Osteoblast (primary cell): ENCODE measurements at regions not wholly inside any gene's neighbourhood (a gene's known extent, or its start where the extent isn't known, plus 50 kb on each side); places are given as distances from the start of the nearest gene placed in this dataset.

ENCODE experiments used
- DNase-seq: peaks from one replicate; pipeline ENCODE4 v3.0.0; 2011; ENCODE audit warnings: low spot score, mixed read lengths; ENCODE audit not compliant: insufficient read length; ENCODE audit errors: missing footprints
- H2AFZ ChIP-seq: 2 replicates; pipeline ENCODE4 v1.6.0; 2011; ENCODE audit warnings: mild to moderate bottlenecking, low read length
- H3K27ac ChIP-seq: 2 replicates; pipeline ENCODE4 v1.5.1; 2011; ENCODE audit warnings: mild to moderate bottlenecking, low read depth, low read length, moderate library complexity
- H3K27me3 ChIP-seq: 2 replicates; pipeline ENCODE4 v1.6.0; 2012; ENCODE audit warnings: mild to moderate bottlenecking, control low read depth, inconsistent platforms, low read length, moderate library complexity; ENCODE audit not compliant: insufficient read depth
- H3K36me3 ChIP-seq: 2 replicates; pipeline ENCODE4 v1.5.1; 2011; ENCODE audit warnings: mild to moderate bottlenecking, low read length, control low read depth, moderate library complexity; ENCODE audit not compliant: insufficient read depth
- H3K4me1 ChIP-seq: 2 replicates; pipeline ENCODE4 v1.5.1; 2011; ENCODE audit warnings: mild to moderate bottlenecking, low read length, control low read depth, moderate library complexity; ENCODE audit not compliant: insufficient read depth
- H3K4me2 ChIP-seq: 2 replicates; pipeline ENCODE4 v1.6.0; 2011; ENCODE audit warnings: mild to moderate bottlenecking, low read length; ENCODE audit not compliant: insufficient read depth
- H3K4me3 ChIP-seq: fragments of 200-600 bp; sonication (generic); 3 replicates; pipeline ENCODE4 v1.5.1; 2012; ENCODE audit warnings: mild to moderate bottlenecking, low read length, inconsistent platforms; ENCODE audit not compliant: insufficient read depth
- H3K79me2 ChIP-seq: 2 replicates; pipeline ENCODE4 v1.6.0; 2012; ENCODE audit warnings: mild to moderate bottlenecking, low read length, control low read depth, inconsistent platforms; ENCODE audit not compliant: insufficient read depth
- H3K9me3 ChIP-seq: 2 replicates; pipeline ENCODE4 v1.5.1; 2011; ENCODE audit warnings: low read depth, low read length, control low read depth
- H4K20me1 ChIP-seq: 2 replicates; pipeline ENCODE4 v1.6.0; 2012; ENCODE audit warnings: mild to moderate bottlenecking, low read length, control low read depth; ENCODE audit not compliant: insufficient read depth
- CTCF ChIP-seq: IDR thresholded peaks from 2 replicates; pipeline ENCODE4 v1.5.1; 2011; ENCODE audit warnings: mild to moderate bottlenecking, low read depth, low read length, moderate library complexity; ENCODE audit errors: extremely low read depth

- no peak for DNase-seq
- Histone ChIP-seq H3K27ac (no peak overlapping the region), H2AFZ (no peak overlapping the region), H3K36me3 (no peaks in the 10 kb centered on the region), H3K4me1 (no peaks in the 10 kb centered on the region), H3K79me2 (no peaks in the 10 kb centered on the region), H3K27me3 (no peaks in the 10 kb centered on the region), H3K4me3 (no peak overlapping the region), H4K20me1 (no peaks in the 10 kb centered on the region), H3K4me2 (no peak overlapping the region), H3K9me3 (no peaks in the 10 kb centered on the region)
- no peak for TF ChIP-seq CTCF
These were observed 460.2 kb downstream of the GBE1 start for GRCh38 chr3:81301230-81301629.

GRCh38 chr3:81300324-81300927 lies 461.0 kb downstream of the GBE1 start:
- no peaks in the 10 kb centered on the region for H3K27me3 ChIP-seq
- no peak overlapping the region for H2AFZ ChIP-seq
- no peaks in the 10 kb centered on the region for H3K9me3 ChIP-seq
- no peaks in the 10 kb centered on the region for H4K20me1 ChIP-seq
- no peak overlapping the region for H3K27ac ChIP-seq
- no peaks in the 10 kb centered on the region for H3K4me1 ChIP-seq
- H3K36me3 ChIP-seq: no peaks in the 10 kb centered on the region
- no peak overlapping the region for H3K4me3 ChIP-seq
- H3K4me2 ChIP-seq: no peak overlapping the region
- DNase-seq: no peak
- no peak for TF ChIP-seq CTCF
- no peaks in the 10 kb centered on the region for H3K79me2 ChIP-seq

GRCh38 chr3:81299481-81299880 lies 462.0 kb downstream of the GBE1 start:
- Histone ChIP-seq H3K27me3 (no peaks in the 10 kb centered on the region), H4K20me1 (no peaks in the 10 kb centered on the region), H3K4me2 (no peak overlapping the region), H2AFZ (no peak overlapping the region), H3K79me2 (no peaks in the 10 kb centered on the region), H3K4me1 (no peaks in the 10 kb centered on the region), H3K36me3 (no peaks in the 10 kb centered on the region), H3K4me3 (no peak overlapping the region), H3K27ac (no peak overlapping the region), H3K9me3 (no peaks in the 10 kb centered on the region)
- no peak for DNase-seq
- no peak for TF ChIP-seq CTCF

- H3K4me2 ChIP-seq: no peak overlapping the region
- no peaks in the 10 kb centered on the region for H4K20me1 ChIP-seq
- no peaks in the 10 kb centered on the region for H3K79me2 ChIP-seq
- no peaks in the 10 kb centered on the region for H3K9me3 ChIP-seq
- no peak for TF ChIP-seq CTCF
- no peak for DNase-seq
- H3K27me3 ChIP-seq: no peaks in the 10 kb centered on the region
- H3K27ac ChIP-seq: no peak overlapping the region
- no peaks in the 10 kb centered on the region for H3K4me1 ChIP-seq
- no peak overlapping the region for H2AFZ ChIP-seq
- H3K36me3 ChIP-seq: no peaks in the 10 kb centered on the region
- no peak overlapping the region for H3K4me3 ChIP-seq
These were observed 465.4 kb downstream of the GBE1 start for GRCh38 chr3:81295906-81296577.
